ENCODE measurements at regions not wholly inside any gene's neighbourhood (a gene's known extent, or its start where the extent isn't known, plus 50 kb on each side); places are given as distances from the start of the nearest gene placed in this dataset.

GRCh38 chr4:123017636-123018395 lies 95.4 kb upstream of the NUDT6 start:
- Histone ChIP-seq H3K4me1 (no peaks in the 10 kb centered on the region), H2AFZ (replicated peaks) (no peak overlapping the region), H3K9ac (no peak overlapping the region), H3K4me3 (no peak overlapping the region), H3K27me3 (no peaks in the 10 kb centered on the region), H3K36me3 (no peaks in the 10 kb centered on the region), H3K27ac (no peak overlapping the region), H3K9me3 (ENCODE audit: low read depth) (no peaks in the 10 kb centered on the region), H3F3A (ENCODE audit: low read depth) (no peaks in the 10 kb centered on the region), H3K4me2 (no peak overlapping the region), H3K79me2 (ENCODE audit: low read depth) (no peaks in the 10 kb centered on the region), H4K20me1 (ENCODE audit: low read depth) (no peaks in the 10 kb centered on the region)
- H3K27me3 Mint-ChIP-seq (ENCODE audit: insufficient read depth, low read depth): no peaks in the 10 kb centered on the region
- no peak overlapping the region for H3K4me3 Mint-ChIP-seq
- peaks cover 15% of the 10 kb centered on the region for H3K36me3 Mint-ChIP-seq
- H3K27ac Mint-ChIP-seq: no peak overlapping the region
- peaks cover 12% of the 10 kb centered on the region for H3K9me3 Mint-ChIP-seq
- no peaks in the 10 kb centered on the region for H3K4me1 Mint-ChIP-seq
- TF ChIP-seq EZH2phosphoT487 (IDR thresholded peaks at IDR 0.05) (no peak), CTCF (IDR thresholded peaks at IDR 0.05) (no peak), EZH2 (IDR thresholded peaks at IDR 0.05) (no peak)
- DNase-seq (ENCODE audit: low spot score): no peak

GRCh38 chr4:123018396-123018775 lies 96.0 kb upstream of the NUDT6 start:
- no peak overlapping the region for H3K4me3 ChIP-seq
- H3K4me1 ChIP-seq: no peaks in the 10 kb centered on the region
- no peak overlapping the region for H3K4me3 Mint-ChIP-seq
- H3K27me3 Mint-ChIP-seq (ENCODE audit: insufficient read depth, low read depth): no peaks in the 10 kb centered on the region
- peaks cover 10% of the 10 kb centered on the region for H3K9me3 Mint-ChIP-seq
- no peaks in the 10 kb centered on the region for H3K9me3 ChIP-seq (ENCODE audit: low read depth)
- no peak overlapping the region for H3K4me2 ChIP-seq
- DNase-seq (ENCODE audit: low spot score): no peak
- H3K79me2 ChIP-seq (ENCODE audit: low read depth): no peaks in the 10 kb centered on the region
- no peaks in the 10 kb centered on the region for H3K36me3 ChIP-seq
- H3K27me3 ChIP-seq: no peaks in the 10 kb centered on the region
- TF ChIP-seq EZH2phosphoT487 (IDR thresholded peaks at IDR 0.05) (no peak), CTCF (IDR thresholded peaks at IDR 0.05) (no peak), EZH2 (IDR thresholded peaks at IDR 0.05) (no peak)
- H3F3A ChIP-seq (ENCODE audit: low read depth): no peaks in the 10 kb centered on the region
- no peak overlapping the region for H3K9ac ChIP-seq
- no peak overlapping the region for H3K27ac Mint-ChIP-seq
- H3K27ac ChIP-seq: no peak overlapping the region
- peaks cover 14% of the 10 kb centered on the region for H3K36me3 Mint-ChIP-seq
- H3K4me1 Mint-ChIP-seq: no peaks in the 10 kb centered on the region
- H4K20me1 ChIP-seq (ENCODE audit: low read depth): no peaks in the 10 kb centered on the region
- H2AFZ ChIP-seq (replicated peaks): no peak overlapping the region

GRCh38 chr4:123020285-123020684 lies 97.9 kb upstream of the NUDT6 start:
- Histone ChIP-seq H3K4me2 (no peak overlapping the region), H3K4me1 (no peaks in the 10 kb centered on the region), H4K20me1 (ENCODE audit: low read depth) (no peaks in the 10 kb centered on the region), H3K27me3 (no peaks in the 10 kb centered on the region), H3K4me3 (no peak overlapping the region), H3K36me3 (no peaks in the 10 kb centered on the region), H3K79me2 (ENCODE audit: low read depth) (no peaks in the 10 kb centered on the region), H3K9me3 (ENCODE audit: low read depth) (no peaks in the 10 kb centered on the region), H2AFZ (replicated peaks) (no peak overlapping the region), H3F3A (ENCODE audit: low read depth) (no peaks in the 10 kb centered on the region), H3K27ac (no peak overlapping the region), H3K9ac (no peak overlapping the region)
- no peak for DNase-seq (ENCODE audit: low spot score)
- TF ChIP-seq CTCF (IDR thresholded peaks at IDR 0.05) (no peak), EZH2phosphoT487 (IDR thresholded peaks at IDR 0.05) (no peak), EZH2 (IDR thresholded peaks at IDR 0.05) (no peak)
- Mint-ChIP-seq H3K4me1 (no peaks in the 10 kb centered on the region), H3K36me3 (peaks cover 18% of the 10 kb centered on the region), H3K27ac (no peak overlapping the region), H3K4me3 (no peak overlapping the region), H3K27me3 (ENCODE audit: insufficient read depth, low read depth) (no peaks in the 10 kb centered on the region), H3K9me3 (peaks cover 5% of the 10 kb centered on the region)

All from neural progenitor cell (in vitro differentiated cells).